Epithelial cell of esophagus (primary cell): ENCODE measurements at regions not wholly inside any gene's neighbourhood (a gene's known extent, or its start where the extent isn't known, plus 50 kb on each side); places are given as distances from the start of the nearest gene placed in this dataset.
A peak's percentile ranks its signal among the peaks of the same experiment; 100 is the strongest.

Experiments
- DNase-seq: peaks from one replicate; pipeline ENCODE4 v3.0.0; 2010; ENCODE audit warnings: low read depth
- H3K4me3 ChIP-seq: 2 replicates; pipeline ENCODE4 v1.5.1; 2011; ENCODE audit warnings: mild to moderate bottlenecking, low read length, control low read depth
- TF ChIP-seq, protein P1 (sequence below): IDR thresholded peaks from 2 replicates; pipeline ENCODE4 v1.5.1; 2011; ENCODE audit warnings: low read depth, mild to moderate bottlenecking, low read length, control low read depth, inconsistent platforms; ENCODE audit not compliant: insufficient read depth; ENCODE audit errors: missing control alignments

DNA sequence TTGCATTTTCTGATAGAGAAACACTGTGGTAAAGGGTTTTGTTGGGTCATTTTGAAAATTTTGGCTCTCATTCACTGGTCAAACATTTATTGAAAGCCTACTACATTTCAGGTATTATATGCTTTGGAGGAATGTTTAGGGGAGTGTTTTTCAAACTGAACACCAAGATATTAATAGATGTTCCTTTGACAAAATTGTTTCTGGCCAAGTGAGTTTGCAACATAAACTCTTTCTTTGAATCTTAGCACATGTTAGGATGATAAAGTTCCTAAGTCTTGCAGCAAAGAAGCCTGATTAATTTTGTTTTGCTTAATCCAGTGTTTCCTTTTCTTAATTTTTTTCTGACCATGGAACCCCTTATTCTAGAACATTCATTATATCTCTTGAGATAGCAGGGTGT lies 232.5 kb upstream of the PHYHIPL start:
- TF ChIP-seq, protein P1, sequence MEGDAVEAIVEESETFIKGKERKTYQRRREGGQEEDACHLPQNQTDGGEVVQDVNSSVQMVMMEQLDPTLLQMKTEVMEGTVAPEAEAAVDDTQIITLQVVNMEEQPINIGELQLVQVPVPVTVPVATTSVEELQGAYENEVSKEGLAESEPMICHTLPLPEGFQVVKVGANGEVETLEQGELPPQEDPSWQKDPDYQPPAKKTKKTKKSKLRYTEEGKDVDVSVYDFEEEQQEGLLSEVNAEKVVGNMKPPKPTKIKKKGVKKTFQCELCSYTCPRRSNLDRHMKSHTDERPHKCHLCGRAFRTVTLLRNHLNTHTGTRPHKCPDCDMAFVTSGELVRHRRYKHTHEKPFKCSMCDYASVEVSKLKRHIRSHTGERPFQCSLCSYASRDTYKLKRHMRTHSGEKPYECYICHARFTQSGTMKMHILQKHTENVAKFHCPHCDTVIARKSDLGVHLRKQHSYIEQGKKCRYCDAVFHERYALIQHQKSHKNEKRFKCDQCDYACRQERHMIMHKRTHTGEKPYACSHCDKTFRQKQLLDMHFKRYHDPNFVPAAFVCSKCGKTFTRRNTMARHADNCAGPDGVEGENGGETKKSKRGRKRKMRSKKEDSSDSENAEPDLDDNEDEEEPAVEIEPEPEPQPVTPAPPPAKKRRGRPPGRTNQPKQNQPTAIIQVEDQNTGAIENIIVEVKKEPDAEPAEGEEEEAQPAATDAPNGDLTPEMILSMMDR: no peak
- DNase-seq: no peak
- H3K4me3 ChIP-seq: no peak overlapping the region

DNA sequence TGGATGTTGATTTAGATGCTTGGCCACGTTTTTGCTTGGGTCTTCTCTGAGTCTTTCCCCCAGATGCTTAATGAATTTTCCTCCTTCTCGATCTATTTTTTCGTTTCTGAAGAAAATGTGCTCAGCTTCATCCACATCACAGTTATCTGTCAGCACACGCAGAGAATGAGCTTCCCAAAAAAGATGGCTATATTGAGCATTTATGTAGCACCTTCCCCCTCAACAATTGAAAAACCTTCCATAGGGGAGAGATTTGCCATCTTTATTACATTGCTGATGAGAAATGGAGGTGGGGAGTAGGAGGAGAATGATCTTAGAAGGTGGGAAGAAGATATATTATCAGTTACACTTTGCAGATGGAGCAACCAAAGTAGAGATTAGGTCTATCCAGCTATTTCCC lies 228.1 kb upstream of the PHYHIPL start:
- no peak for DNase-seq
- no peak overlapping the region for H3K4me3 ChIP-seq
- TF ChIP-seq, protein P1: no peak

DNA sequence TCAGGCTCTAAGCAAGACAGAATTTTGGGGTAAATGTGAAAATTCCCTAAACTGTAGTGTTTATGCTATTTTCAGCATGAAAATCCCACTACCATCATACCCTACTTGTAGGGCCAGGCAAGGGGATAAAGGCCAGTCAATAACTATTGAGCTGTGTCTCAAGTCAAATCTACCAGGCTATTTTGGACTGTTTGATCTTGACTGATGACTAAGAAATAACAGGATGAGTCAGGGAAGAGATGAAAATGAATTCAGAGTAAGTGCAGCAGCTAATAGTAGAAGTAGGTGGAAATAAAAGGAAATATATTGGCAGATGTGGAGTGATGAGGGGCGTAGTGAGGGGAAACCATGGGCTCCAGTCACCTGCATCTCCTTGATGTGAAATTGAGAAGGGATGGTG lies 225.8 kb upstream of the PHYHIPL start:
- H3K4me3 ChIP-seq: no peak overlapping the region
- DNase-seq: peak; percentile 63
- TF ChIP-seq, protein P1: no peak

DNA sequence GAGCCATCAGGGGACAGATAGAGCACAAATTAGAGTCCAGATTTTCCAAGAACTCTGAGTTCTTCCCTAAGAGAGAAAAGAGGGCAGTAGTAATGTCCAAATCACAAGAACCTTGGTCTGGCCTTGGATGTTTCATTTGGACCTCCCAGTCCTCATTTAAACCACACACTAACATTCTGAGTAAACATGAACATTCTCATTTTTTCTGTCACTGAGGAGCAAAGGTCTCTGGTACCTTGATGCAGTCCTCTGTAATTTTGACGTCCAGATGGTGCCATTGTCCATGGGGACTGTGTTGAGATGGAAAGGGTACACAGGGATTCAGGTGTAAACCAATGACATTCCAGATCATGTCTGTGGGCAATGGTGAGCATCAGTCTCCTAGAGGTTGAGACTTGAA lies 225.4 kb upstream of the PHYHIPL start:
- H3K4me3 ChIP-seq: no peak overlapping the region
- DNase-seq: no peak
- TF ChIP-seq, protein P1: no peak

DNA sequence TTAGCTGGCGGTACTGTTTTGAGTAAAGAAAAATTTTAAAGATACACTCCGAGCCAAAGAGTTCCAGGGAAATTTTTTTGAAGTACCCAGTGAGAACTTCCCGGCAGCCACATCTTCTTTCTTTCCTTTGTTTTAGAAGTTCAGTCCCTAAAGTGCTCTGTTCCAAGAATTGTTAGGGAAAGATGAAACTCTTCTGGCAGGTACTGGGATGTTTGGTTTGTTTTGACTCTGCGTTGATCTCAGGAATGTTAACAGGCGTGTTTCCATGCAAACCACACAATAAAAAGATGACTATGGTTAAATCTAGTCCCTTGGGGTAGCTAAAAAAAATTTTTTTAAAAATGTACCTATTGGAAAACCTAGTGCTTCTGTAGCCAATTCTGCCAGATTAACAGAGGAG lies 224.7 kb upstream of the PHYHIPL start:
- TF ChIP-seq, protein P1: no peak
- no peak for DNase-seq

DNA sequence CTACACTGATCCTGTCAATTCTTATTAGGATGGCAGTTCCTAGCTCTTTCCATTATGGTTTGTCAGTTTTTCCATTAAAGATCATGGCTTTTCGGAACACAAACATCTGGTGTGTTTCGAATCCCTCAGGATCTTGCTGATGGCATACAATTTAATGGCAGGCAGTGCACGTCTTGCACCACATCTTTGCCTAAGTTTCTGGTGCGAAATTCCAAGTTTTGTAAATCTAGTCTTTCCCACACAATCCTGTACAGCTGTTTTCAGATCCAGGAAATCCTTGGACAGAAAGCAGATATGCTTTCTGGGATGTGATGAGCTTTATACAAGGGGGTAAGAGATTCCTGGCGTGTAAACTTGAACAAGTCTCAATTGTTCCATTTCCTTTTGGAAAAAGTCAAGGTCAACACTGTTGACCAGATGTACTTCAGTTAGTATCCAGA lies 224.3 kb upstream of the PHYHIPL start:
- no peak overlapping the region for H3K4me3 ChIP-seq
- DNase-seq: no peak
- TF ChIP-seq, protein P1: no peak

More for the DNA sequence above, 224.7 kb upstream of the PHYHIPL start:
- no peak overlapping the region for H3K4me3 ChIP-seq

DNA sequence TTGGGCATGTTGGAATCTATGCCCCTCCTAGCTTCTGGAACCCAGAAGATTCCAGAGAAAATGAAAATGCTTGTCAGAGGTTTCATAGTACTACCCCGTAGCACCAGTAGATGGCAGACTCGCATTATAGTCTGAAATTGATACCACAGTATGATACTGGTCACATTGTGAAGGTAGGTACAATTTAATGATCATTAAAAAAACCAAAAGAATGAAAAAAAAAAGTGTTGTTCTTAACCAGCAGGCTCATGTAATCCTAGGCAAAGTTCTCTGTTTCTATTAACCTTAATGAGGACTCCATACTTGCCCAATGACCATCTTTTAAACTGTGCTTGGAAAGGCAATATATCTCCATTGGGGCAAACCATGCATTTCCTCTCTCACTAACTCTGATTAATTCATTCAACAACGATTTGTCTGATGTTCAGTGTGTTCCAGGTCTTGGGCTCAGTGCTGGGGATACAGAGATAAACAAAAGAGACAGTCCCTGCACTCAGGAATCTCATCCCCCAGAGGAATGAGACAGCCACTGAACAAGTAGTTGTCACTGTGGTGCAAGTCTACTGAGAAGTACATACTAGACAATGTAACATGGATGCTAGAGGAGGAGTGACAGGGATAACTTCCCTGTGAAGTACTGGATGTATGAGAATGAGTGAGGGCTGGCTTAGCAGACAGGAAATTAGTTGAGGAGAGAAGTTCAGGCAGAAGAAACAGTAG lies 223.5 kb upstream of the PHYHIPL start:
- TF ChIP-seq, protein P1: peak; percentile 80
- H3K4me3 ChIP-seq: no peak overlapping the region
- DNase-seq: peak; percentile 58
